ENCODE measurements at regions not wholly inside any gene's neighbourhood (a gene's known extent, or its start where the extent isn't known, plus 50 kb on each side); places are given as distances from the start of the nearest gene placed in this dataset.

GRCh38 chr17:34713687-34714086 is 134.3 kb downstream of the TMEM132E start:
- Mint-ChIP-seq H3K27ac (no peak overlapping the region), H3K27me3 (ENCODE audit: low read depth) (no peaks in the 10 kb centered on the region), H3K36me3 (ENCODE audit: low read depth) (no peaks in the 10 kb centered on the region), H3K9me3 (no peaks in the 10 kb centered on the region), H3K4me1 (ENCODE audit: low read depth) (no peaks in the 10 kb centered on the region), H3K4me3 (no peak overlapping the region)
- no peak for DNase-seq (ENCODE audit: low spot score)

- no peak overlapping the region for H3K27ac Mint-ChIP-seq
Observed at GRCh38 chr17:34712481-34713195, 133.3 kb downstream of the TMEM132E start.

GRCh38 chr17:34711646-34712045 is 132.3 kb downstream of the TMEM132E start:
- no peaks in the 10 kb centered on the region for H3K36me3 Mint-ChIP-seq (ENCODE audit: low read depth)
- H3K27me3 Mint-ChIP-seq (ENCODE audit: low read depth), result no peaks in the 10 kb centered on the region
- no peaks in the 10 kb centered on the region for H3K9me3 Mint-ChIP-seq
- H3K4me1 Mint-ChIP-seq (ENCODE audit: low read depth), result no peaks in the 10 kb centered on the region
- H3K4me3 Mint-ChIP-seq, result no peak overlapping the region
- no peak overlapping the region for H3K27ac Mint-ChIP-seq
- no peak for DNase-seq (ENCODE audit: low spot score)

More at GRCh38 chr17:34712481-34713195, 133.3 kb downstream of the TMEM132E start:
- no peaks in the 10 kb centered on the region for H3K27me3 Mint-ChIP-seq (ENCODE audit: low read depth)
- no peaks in the 10 kb centered on the region for H3K4me1 Mint-ChIP-seq (ENCODE audit: low read depth)
- no peak overlapping the region for H3K4me3 Mint-ChIP-seq
- H3K36me3 Mint-ChIP-seq (ENCODE audit: low read depth), result no peaks in the 10 kb centered on the region
- H3K9me3 Mint-ChIP-seq, result no peaks in the 10 kb centered on the region
- DNase-seq (ENCODE audit: low spot score), result no peak

GRCh38 chr17:34710226-34710625 is 130.8 kb downstream of the TMEM132E start:
- Mint-ChIP-seq H3K36me3 (ENCODE audit: low read depth) (no peaks in the 10 kb centered on the region), H3K4me3 (no peak overlapping the region), H3K9me3 (no peaks in the 10 kb centered on the region), H3K4me1 (ENCODE audit: low read depth) (no peaks in the 10 kb centered on the region), H3K27me3 (ENCODE audit: low read depth) (no peaks in the 10 kb centered on the region), H3K27ac (no peak overlapping the region)
- DNase-seq (ENCODE audit: low spot score), result no peak

DNA sequence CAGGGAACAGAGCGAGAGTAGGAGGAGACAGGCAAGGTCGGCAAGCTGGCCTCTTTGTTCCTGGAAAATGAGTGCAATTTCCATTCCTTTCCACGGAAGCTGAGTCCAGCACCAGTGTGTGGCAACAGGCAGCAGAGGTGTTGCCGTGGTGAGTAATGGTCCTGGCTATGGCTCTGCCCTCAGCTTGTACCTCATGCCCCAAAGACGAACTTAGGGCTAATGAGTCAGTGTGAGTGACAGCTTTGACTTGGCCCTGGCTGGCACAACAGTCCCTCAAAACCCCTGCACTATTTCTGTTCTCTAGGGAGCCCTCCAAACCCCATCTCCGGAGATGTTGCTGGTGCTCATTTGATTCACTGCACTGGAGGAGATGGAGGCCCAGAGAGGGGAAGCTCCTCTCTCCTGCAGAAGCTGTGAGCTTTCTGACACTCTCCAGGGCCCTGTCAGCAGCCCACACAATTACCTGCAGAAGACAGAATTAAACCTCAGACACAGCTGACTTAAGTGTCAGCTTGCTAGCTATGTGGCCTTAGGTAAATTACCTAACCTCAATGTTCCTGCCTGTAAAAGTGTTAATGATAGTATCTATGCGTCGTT is 129.9 kb downstream of the TMEM132E start:
- Mint-ChIP-seq H3K27me3 (ENCODE audit: low read depth) (no peaks in the 10 kb centered on the region), H3K36me3 (ENCODE audit: low read depth) (no peaks in the 10 kb centered on the region), H3K27ac (no peak overlapping the region), H3K9me3 (no peaks in the 10 kb centered on the region), H3K4me1 (ENCODE audit: low read depth) (no peaks in the 10 kb centered on the region), H3K4me3 (no peak overlapping the region)
- DNase-seq (ENCODE audit: low spot score), result no peak

DNA sequence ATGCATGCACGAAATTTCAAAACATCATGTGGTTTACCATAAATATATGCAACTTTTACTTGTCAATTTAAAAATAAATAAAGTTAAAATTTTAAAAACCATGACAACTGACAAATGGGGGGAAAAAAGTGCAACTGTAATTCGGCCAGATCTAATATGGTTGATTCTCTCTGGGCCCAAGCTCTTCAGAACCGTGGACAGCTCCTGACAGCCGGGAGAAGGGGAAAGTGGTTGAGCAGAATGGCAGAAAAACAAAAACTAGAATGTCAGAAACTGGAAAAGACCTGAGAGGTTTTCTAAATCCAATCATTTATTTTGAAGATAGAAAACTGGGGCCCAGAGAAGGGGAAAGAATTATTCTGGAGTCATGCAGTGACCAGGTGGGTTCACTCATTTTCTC is 126.6 kb downstream of the TMEM132E start:
- Mint-ChIP-seq H3K27me3 (ENCODE audit: low read depth) (no peaks in the 10 kb centered on the region), H3K4me1 (ENCODE audit: low read depth) (no peaks in the 10 kb centered on the region)
- no peak for DNase-seq (ENCODE audit: low spot score)

DNA sequence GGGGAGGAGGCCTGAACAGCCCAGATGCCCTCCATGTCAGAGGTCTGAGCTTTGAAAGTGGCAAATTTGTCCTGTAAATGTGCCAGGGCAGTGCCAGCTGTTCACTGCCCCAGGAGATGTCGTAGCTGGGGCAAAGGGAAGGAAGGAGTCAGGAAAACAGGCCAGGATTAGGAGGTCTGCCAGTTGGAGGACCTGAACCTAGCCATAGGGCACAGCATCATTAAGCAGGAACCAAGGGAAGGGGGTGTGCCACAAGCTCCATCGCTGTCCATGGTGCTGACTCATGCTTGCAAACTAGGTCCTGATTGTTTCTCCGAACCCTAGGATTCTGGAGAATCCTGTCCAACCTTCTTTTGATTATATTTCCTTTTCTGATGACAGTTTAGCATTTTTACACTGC is 124.2 kb downstream of the TMEM132E start:
- H3K27me3 Mint-ChIP-seq (ENCODE audit: low read depth), result peaks cover 1% of the 10 kb centered on the region
- no peaks in the 10 kb centered on the region for H3K4me1 Mint-ChIP-seq (ENCODE audit: low read depth)
- no peak for DNase-seq (ENCODE audit: low spot score)
- H3K36me3 Mint-ChIP-seq (ENCODE audit: low read depth), result no peaks in the 10 kb centered on the region
- H3K4me3 Mint-ChIP-seq, result no peak overlapping the region
- H3K9me3 Mint-ChIP-seq, result no peaks in the 10 kb centered on the region
- H3K27ac Mint-ChIP-seq, result no peak overlapping the region

More for the DNA sequence above, 126.6 kb downstream of the TMEM132E start:
- H3K36me3 Mint-ChIP-seq (ENCODE audit: low read depth), result no peaks in the 10 kb centered on the region
- no peak overlapping the region for H3K27ac Mint-ChIP-seq
- no peaks in the 10 kb centered on the region for H3K9me3 Mint-ChIP-seq
- no peak overlapping the region for H3K4me3 Mint-ChIP-seq

DNA sequence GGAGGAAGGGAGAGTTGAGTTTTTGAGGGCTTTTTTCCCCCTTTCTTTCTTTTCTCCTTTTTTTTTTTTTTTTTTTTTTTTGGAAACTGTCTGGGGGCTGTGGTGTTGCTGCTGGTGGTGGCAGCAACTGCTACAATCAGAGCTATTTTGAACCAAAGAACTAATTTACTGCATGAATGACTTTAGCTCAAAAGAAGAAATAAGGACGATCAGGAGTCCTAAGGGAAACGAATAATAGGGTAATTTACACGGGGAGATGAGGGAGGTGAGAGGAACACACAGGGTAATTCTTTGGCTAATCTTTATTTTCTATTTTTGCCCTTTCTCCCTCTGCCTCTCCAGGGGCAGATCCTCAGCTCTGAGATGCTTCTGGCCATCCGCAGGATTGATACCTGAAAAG is 119.8 kb downstream of the TMEM132E start:
- H3K4me1 Mint-ChIP-seq (ENCODE audit: low read depth), result no peaks in the 10 kb centered on the region
- no peak overlapping the region for H3K27ac Mint-ChIP-seq
- H3K4me3 Mint-ChIP-seq, result no peak overlapping the region
- DNase-seq (ENCODE audit: low spot score), result no peak
- no peaks in the 10 kb centered on the region for H3K9me3 Mint-ChIP-seq
- no peaks in the 10 kb centered on the region for H3K36me3 Mint-ChIP-seq (ENCODE audit: low read depth)
- peaks cover 6% of the 10 kb centered on the region for H3K27me3 Mint-ChIP-seq (ENCODE audit: low read depth)

DNA sequence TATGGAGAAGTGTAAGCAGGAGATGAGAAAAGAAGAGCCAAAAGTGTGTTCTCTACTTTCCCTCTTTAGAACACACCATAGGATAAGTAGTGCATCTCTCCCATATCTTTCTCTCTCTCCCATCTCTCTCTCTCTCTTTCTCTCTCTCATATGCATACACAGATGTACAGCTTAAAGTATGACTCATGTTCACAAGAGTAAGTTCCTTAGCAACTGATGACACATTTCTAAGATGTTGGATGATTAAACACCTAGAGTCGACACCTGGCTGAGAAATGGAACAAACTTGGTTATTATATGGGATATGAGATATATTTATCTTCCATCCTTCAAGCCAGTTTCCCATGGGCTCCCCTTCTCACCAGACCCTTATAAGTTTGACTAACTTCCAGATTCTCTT is 113.5 kb downstream of the TMEM132E start:
- no peaks in the 10 kb centered on the region for H3K4me1 Mint-ChIP-seq (ENCODE audit: low read depth)
- H3K36me3 Mint-ChIP-seq (ENCODE audit: low read depth), result no peaks in the 10 kb centered on the region
- no peak for DNase-seq (ENCODE audit: low spot score)
- H3K27me3 Mint-ChIP-seq (ENCODE audit: low read depth), result peaks cover 24% of the 10 kb centered on the region
- no peak overlapping the region for H3K27ac Mint-ChIP-seq
- no peak overlapping the region for H3K4me3 Mint-ChIP-seq
- no peaks in the 10 kb centered on the region for H3K9me3 Mint-ChIP-seq

Measured in T-helper 2 cell treated with Interferon-gamma antibody and Interleukin-4, amounts not matched to agents 5 μg/mL and 100 μg/mL, for 36 hours (primary cell).